HEK293T (cell line): ENCODE measurements at regions not wholly inside any gene's neighbourhood (a gene's known extent, or its start where the extent isn't known, plus 50 kb on each side); places are given as distances from the start of the nearest gene placed in this dataset.
"Not testable (repeated sequence)": the region's sequence is repeated elsewhere in the genome, so short reads cannot be mapped to it uniquely, and the experiment has no call there.

ENCODE experiments used
- FOXA1 ChIP-seq: fragments of 450-650 bp; IDR thresholded peaks from 2 replicates; pipeline ENCODE4 v1.6.1; 2016; ENCODE audit warnings: mild to moderate bottlenecking
- FOXK2 ChIP-seq: fragments of 450-650 bp; IDR thresholded peaks from 2 replicates; pipeline ENCODE4 v1.6.1; 2016; ENCODE audit warnings: mild to moderate bottlenecking
- L3MBTL2 ChIP-seq: fragments of 450-650 bp; conservative IDR thresholded peaks from 2 replicates; pipeline ENCODE4 v1.6.1; 2016; ENCODE audit warnings: mild to moderate bottlenecking

DNA sequence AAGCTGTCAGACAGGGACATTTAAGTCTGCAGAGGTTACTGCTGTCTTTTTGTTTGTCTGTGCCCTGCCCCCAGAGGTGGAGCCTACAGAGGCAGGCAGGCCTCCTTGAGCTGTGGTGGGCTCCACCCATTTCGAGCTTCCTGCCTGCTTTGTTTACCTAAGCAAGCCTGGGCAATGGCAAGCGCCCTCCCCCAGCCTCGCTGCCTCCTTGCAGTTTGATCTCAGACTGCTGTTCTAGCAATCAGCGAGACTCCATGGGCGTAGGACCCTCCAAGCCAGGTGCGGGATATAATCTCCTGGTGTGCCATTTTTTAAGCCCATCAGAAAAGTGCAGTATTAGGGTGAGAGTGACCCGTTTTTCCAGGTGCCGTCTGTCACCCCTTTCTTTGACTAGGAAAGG lies 53.6 kb upstream of the EDA2R start:
- not testable (repeated sequence) for TF ChIP-seq FOXK2, L3MBTL2, FOXA1
